B cell (primary cell): ENCODE measurements at regions not wholly inside any gene's neighbourhood (a gene's known extent, or its start where the extent isn't known, plus 50 kb on each side); places are given as distances from the start of the nearest gene placed in this dataset.

ENCODE experiments used
- CTCF ChIP-seq: fragments of 200-600 bp; IDR thresholded peaks from one replicate; pipeline ENCODE4 v1.8.0; 2022; ENCODE audit warnings: antibody characterized with exemption, mild to moderate bottlenecking
- EZH2 ChIP-seq: IDR thresholded peaks from 2 replicates; pipeline ENCODE4 v1.6.1; 2012; ENCODE audit warnings: borderline replicate concordance, low read depth, mild to moderate bottlenecking, moderate library complexity, low read length; ENCODE audit not compliant: insufficient read depth, poor library complexity, severe bottlenecking

- no peak for TF ChIP-seq CTCF
- no peak for TF ChIP-seq EZH2
These were observed 186.4 kb upstream of the DEFB112 start for GRCh38 chr6:50236164-50236563.
